Stimulated activated CD4-positive, alpha-beta T cell treated with anti-CD3 and anti-CD28 coated beads, TNF-alpha, amount 100 ng/mL, for 1 hour (primary cell): ENCODE measurements at regions not wholly inside any gene's neighbourhood (a gene's known extent, or its start where the extent isn't known, plus 50 kb on each side); places are given as distances from the start of the nearest gene placed in this dataset.

Experiments used
- DNase-seq, 3 donors: peaks; one replicate each; pipeline ENCODE4 v3.0.0-alpha.2; 2020; ENCODE audit warnings: low read depth in 3 of 3, low spot score in 1 of 3

GRCh38 chr2:81895620-81896250, 1591.2 kb upstream of the LRRTM1 start:
- no peak for DNase-seq

- DNase-seq, result no peak
Observed at GRCh38 chr2:81894451-81894990, 1590.0 kb upstream of the LRRTM1 start.

GRCh38 chr2:81876624-81877023, 1572.1 kb upstream of the LRRTM1 start:
- DNase-seq, result no peak

GRCh38 chr2:81872006-81872405, 1567.5 kb upstream of the LRRTM1 start:
- DNase-seq, result no peak

- DNase-seq, result no peak
Observed at GRCh38 chr2:81870119-81870518, 1565.6 kb upstream of the LRRTM1 start.

GRCh38 chr2:81858998-81859397, 1554.4 kb upstream of the LRRTM1 start:
- no peak for DNase-seq

GRCh38 chr2:81853341-81853740, 1548.8 kb upstream of the LRRTM1 start:
- no peak for DNase-seq

- DNase-seq, result no peak
Observed at GRCh38 chr2:81852651-81853050, 1548.1 kb upstream of the LRRTM1 start.

- no peak for DNase-seq
Observed at GRCh38 chr2:81839780-81840179, 1535.2 kb upstream of the LRRTM1 start.

GRCh38 chr2:81835321-81836000, 1530.9 kb upstream of the LRRTM1 start:
- DNase-seq, result no peak

GRCh38 chr2:81786811-81787210, 1482.3 kb upstream of the LRRTM1 start:
- no peak for DNase-seq

- no peak for DNase-seq
Observed at GRCh38 chr2:81767187-81767912, 1462.8 kb upstream of the LRRTM1 start.

- DNase-seq, result no peak
Observed at GRCh38 chr2:81747481-81748070, 1443.0 kb upstream of the LRRTM1 start.

- DNase-seq, result no peak
Observed at GRCh38 chr2:81739966-81740365, 1435.4 kb upstream of the LRRTM1 start.

- no peak for DNase-seq
Observed at GRCh38 chr2:81734981-81735380, 1430.4 kb upstream of the LRRTM1 start.

- DNase-seq, result no peak
Observed at GRCh38 chr2:81714817-81715216, 1410.3 kb upstream of the LRRTM1 start.

GRCh38 chr2:81706856-81707255, 1402.3 kb upstream of the LRRTM1 start:
- no peak for DNase-seq

GRCh38 chr2:81703831-81704230, 1399.3 kb upstream of the LRRTM1 start:
- no peak for DNase-seq

- DNase-seq, result no peak
Observed at GRCh38 chr2:81692566-81692965, 1388.0 kb upstream of the LRRTM1 start.

- no peak for DNase-seq
Observed at GRCh38 chr2:81675641-81676040, 1371.1 kb upstream of the LRRTM1 start.

- DNase-seq, result no peak
Observed at GRCh38 chr2:81672923-81673322, 1368.4 kb upstream of the LRRTM1 start.

GRCh38 chr2:81672516-81672915, 1368.0 kb upstream of the LRRTM1 start:
- DNase-seq, result no peak
